Neutrophil (primary cell): ENCODE measurements at regions not wholly inside any gene's neighbourhood (a gene's known extent, or its start where the extent isn't known, plus 50 kb on each side); places are given as distances from the start of the nearest gene placed in this dataset.

Experiments used
- H3K27ac ChIP-seq: fragments of 200-600 bp; sonication (generic); 2 replicates; pipeline ENCODE4 v1.5.1; 2016; ENCODE audit warnings: mild to moderate bottlenecking, moderate library complexity
- H3K27me3 ChIP-seq: fragments of 200-600 bp; sonication (generic); 2 replicates; pipeline ENCODE4 v1.6.0; 2016; ENCODE audit warnings: mild to moderate bottlenecking
- H3K36me3 ChIP-seq: fragments of 200-600 bp; sonication (generic); 2 replicates; pipeline ENCODE4 v1.5.1; 2017
- H3K4me1 ChIP-seq, 2 experiments: fragments of 200-600 bp in 1 of 2; sonication (generic) in 1 of 2; 1 replicate in 1 of 2; 2 replicates in 1 of 2; pipeline versions ENCODE4 v1.5.1 to v1.6.1; 2013 to 2016; ENCODE audit warnings: low read depth in 1 of 2, low read length in 1 of 2, mild to moderate bottlenecking in 1 of 2, moderate library complexity in 1 of 2; ENCODE audit not compliant: control insufficient read depth in 1 of 2, insufficient read depth in 1 of 2
- H3K4me3 ChIP-seq, 2 experiments: fragments of 200-600 bp in 1 of 2; sonication (generic) in 1 of 2; 1 replicate in 1 of 2; 2 replicates in 1 of 2; pipeline ENCODE4 v1.5.1; 2013 to 2016; ENCODE audit warnings: low read depth in 1 of 2, low read length in 1 of 2, mild to moderate bottlenecking in 1 of 2, moderate library complexity in 1 of 2
- H3K9me3 ChIP-seq: fragments of 200-600 bp; sonication (generic); 2 replicates; pipeline ENCODE4 v1.5.1; 2016
- TF ChIP-seq, protein P1 (sequence below): fragments of 200-600 bp; sonication (generic); IDR thresholded peaks from 2 replicates; pipeline ENCODE4 v1.5.1; 2016; ENCODE audit warnings: antibody characterized with exemption

DNA sequence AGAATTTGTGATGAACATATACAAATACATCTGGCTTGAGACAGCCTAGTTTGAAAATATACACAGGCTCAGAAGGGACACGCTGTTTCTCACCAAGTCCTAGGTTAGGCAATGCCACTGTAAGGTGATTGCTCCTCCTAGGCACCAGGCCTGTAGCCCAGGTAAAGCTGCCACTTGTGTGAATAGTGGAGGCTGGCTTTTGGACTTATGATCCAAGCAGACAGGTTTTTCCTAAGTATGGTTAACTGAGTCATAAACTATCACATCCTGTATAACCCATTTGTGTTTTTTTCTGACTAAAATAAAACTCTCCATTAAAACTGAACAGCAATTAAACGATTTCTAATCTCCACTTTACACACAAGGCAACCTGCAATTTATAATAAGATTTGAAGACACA lies 81.0 kb downstream of the SEMA4F start:
- TF ChIP-seq, protein P1, sequence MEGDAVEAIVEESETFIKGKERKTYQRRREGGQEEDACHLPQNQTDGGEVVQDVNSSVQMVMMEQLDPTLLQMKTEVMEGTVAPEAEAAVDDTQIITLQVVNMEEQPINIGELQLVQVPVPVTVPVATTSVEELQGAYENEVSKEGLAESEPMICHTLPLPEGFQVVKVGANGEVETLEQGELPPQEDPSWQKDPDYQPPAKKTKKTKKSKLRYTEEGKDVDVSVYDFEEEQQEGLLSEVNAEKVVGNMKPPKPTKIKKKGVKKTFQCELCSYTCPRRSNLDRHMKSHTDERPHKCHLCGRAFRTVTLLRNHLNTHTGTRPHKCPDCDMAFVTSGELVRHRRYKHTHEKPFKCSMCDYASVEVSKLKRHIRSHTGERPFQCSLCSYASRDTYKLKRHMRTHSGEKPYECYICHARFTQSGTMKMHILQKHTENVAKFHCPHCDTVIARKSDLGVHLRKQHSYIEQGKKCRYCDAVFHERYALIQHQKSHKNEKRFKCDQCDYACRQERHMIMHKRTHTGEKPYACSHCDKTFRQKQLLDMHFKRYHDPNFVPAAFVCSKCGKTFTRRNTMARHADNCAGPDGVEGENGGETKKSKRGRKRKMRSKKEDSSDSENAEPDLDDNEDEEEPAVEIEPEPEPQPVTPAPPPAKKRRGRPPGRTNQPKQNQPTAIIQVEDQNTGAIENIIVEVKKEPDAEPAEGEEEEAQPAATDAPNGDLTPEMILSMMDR: no peak
- no peaks in the 10 kb centered on the region for H3K27me3 ChIP-seq
- no peak overlapping the region for H3K4me3 ChIP-seq
- no peak overlapping the region for H3K27ac ChIP-seq
- no peaks in the 10 kb centered on the region for H3K36me3 ChIP-seq
- H3K9me3 ChIP-seq: no peaks in the 10 kb centered on the region
- no peaks in the 10 kb centered on the region for H3K4me1 ChIP-seq

DNA sequence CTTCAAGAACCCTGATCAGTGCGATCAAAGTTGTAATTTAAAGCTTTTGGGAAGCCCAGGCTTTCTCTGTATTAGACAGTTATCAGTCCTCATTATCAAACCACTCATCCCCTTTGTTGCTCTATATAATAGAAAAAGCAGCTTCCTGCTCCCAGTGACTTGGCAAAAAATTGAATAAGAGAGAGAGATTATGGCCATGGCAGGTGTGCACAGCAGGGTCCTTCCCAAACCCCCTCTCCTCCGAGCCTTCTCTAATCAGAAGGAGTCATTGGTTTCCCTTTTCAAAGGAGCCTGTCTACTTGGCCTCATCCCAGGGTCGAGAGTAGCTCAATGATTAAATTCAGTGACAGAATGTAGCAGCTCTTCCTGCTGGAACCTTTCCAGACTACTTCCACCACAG lies 81.5 kb downstream of the SEMA4F start:
- TF ChIP-seq, protein P1: no peak
- H3K36me3 ChIP-seq: no peaks in the 10 kb centered on the region
- H3K27me3 ChIP-seq: no peaks in the 10 kb centered on the region
- no peak overlapping the region for H3K4me3 ChIP-seq
- H3K27ac ChIP-seq: no peak overlapping the region
- no peaks in the 10 kb centered on the region for H3K9me3 ChIP-seq
- no peaks in the 10 kb centered on the region for H3K4me1 ChIP-seq

DNA sequence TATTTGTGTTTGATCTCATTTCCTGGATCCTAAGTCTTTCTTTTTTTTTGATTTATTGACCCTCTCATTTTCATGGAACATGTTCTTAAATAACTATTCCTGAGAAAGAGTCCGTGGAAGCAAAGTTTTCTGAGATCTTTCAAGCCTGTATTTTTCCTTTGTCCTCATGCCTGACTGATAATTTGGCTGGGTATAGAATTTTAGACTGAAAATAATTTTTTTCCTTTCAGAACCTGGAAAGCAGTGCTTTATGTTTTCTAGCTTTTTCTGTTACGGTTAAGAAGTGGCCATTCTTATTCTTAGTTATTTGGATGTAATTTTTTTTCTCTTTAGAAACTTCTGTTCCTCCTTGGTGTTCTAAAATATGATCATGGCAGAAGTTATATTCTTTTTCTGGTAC lies 82.5 kb downstream of the SEMA4F start:
- no peak overlapping the region for H3K27ac ChIP-seq
- H3K4me3 ChIP-seq: no peak overlapping the region
- H3K27me3 ChIP-seq: no peaks in the 10 kb centered on the region
- no peaks in the 10 kb centered on the region for H3K4me1 ChIP-seq
- TF ChIP-seq, protein P1: no peak
- H3K36me3 ChIP-seq: no peaks in the 10 kb centered on the region
- no peaks in the 10 kb centered on the region for H3K9me3 ChIP-seq

DNA sequence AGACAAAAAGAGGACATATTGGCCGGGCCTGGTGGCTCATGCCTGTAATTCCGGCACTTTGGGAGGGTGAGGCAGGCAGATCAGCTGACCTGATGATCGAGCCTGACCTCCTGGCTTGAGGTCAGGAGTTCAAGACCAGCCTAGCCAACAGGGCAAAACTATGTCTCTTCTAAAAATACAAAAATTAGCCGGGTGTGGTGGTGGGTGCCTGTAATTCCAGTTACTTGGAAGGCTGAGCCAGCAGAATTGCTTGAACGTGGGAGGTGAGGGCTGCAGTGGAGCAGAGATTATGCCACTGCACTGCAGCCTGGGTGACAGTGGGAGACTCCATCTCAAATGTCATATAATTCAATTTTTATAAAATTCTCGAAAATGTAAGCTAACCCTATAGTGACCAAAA lies 84.5 kb downstream of the SEMA4F start:
- H3K36me3 ChIP-seq: no peaks in the 10 kb centered on the region
- H3K27me3 ChIP-seq: no peaks in the 10 kb centered on the region
- H3K4me3 ChIP-seq: no peak overlapping the region
- no peaks in the 10 kb centered on the region for H3K4me1 ChIP-seq
- TF ChIP-seq, protein P1: no peak
- H3K27ac ChIP-seq: no peak overlapping the region
- no peaks in the 10 kb centered on the region for H3K9me3 ChIP-seq

DNA sequence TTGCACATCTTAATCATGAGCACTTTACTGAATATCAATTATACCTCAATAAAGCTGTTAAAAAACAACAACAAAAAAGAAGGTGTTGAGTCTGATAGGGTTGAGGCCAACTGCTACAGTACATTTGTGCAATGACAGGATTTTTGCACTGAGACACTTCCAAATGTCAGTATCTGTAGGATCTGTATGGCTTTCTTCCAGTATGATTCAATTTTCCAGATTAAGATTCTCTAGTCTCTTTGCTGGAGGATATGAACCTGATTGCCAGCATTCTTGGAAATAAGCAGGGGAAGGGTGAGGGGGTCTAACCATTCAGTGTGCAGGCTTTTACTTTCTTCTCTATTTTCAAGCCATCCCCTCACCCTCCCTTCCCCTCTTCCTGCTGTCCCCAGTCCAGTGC lies 85.1 kb downstream of the SEMA4F start:
- H3K36me3 ChIP-seq: no peaks in the 10 kb centered on the region
- no peaks in the 10 kb centered on the region for H3K4me1 ChIP-seq
- no peaks in the 10 kb centered on the region for H3K27me3 ChIP-seq
- TF ChIP-seq, protein P1: no peak
- H3K9me3 ChIP-seq: no peaks in the 10 kb centered on the region
- H3K4me3 ChIP-seq: no peak overlapping the region
- no peak overlapping the region for H3K27ac ChIP-seq

DNA sequence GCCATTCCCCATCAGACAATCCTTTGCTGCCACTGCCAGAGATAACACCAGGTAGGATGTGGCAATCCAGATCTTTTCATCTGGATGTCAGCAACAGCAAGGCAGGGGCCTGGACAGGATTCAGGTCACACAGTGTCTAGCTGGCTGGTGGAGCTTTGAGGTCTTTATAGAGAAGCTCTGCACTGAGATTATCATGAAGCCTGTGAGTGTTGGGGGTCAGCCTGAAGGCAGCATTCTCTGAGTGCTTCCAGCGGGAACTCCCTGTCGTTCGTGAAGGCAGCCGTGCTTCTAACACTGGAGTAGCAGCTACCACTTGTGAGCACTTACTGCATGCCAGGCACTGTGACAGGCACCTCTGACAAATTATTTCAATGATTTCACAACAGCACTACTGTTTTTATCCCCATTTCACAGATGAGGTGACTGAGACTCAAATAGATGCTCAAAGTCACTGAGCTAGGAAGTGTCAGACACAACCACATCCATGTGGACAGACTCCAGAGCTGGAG lies 85.7 kb downstream of the SEMA4F start:
- Histone ChIP-seq H3K4me3 (no peak overlapping the region), H3K4me1 (no peaks in the 10 kb centered on the region), H3K27me3 (no peaks in the 10 kb centered on the region), H3K27ac (no peak overlapping the region), H3K9me3 (no peaks in the 10 kb centered on the region), H3K36me3 (no peaks in the 10 kb centered on the region)
- TF ChIP-seq, protein P1: no peak
